CD4-positive, CD25-positive, alpha-beta regulatory T cell (primary cell): ENCODE measurements at regions not wholly inside any gene's neighbourhood (a gene's known extent, or its start where the extent isn't known, plus 50 kb on each side); places are given as distances from the start of the nearest gene placed in this dataset.
A peak's percentile ranks its signal among the peaks of the same experiment; 100 is the strongest.

Experiments used
- ATAC-seq, 2 donors: fragments of 150-1000 bp; cut with Tn5 transposase; one replicate each; pipeline ENCODE4 v1.10.0; 2021; ENCODE audit warnings: low read depth in 2 of 2, moderate number of reproducible peaks in 2 of 2, moderate library complexity in 1 of 2
- DNase-seq, 3 donors: peaks; one replicate each; pipeline versions ENCODE4 v3.0.0 to v3.0.0-alpha.2; 2012 to 2022; ENCODE audit warnings: mixed read lengths in 1 of 3
- H3K27ac ChIP-seq: one replicate; pipeline ENCODE4 v1.7.0; 2013; ENCODE audit warnings: mild to moderate bottlenecking, low read length; ENCODE audit not compliant: insufficient read depth, poor library complexity, severe bottlenecking
- H3K27me3 ChIP-seq: one replicate; pipeline ENCODE4 v1.7.0; 2013; ENCODE audit warnings: low read length; ENCODE audit not compliant: control insufficient read depth, insufficient read depth
- H3K36me3 ChIP-seq: one replicate; pipeline ENCODE4 v1.7.0; 2013; ENCODE audit warnings: mild to moderate bottlenecking, low read length, moderate library complexity; ENCODE audit not compliant: control insufficient read depth, insufficient read depth
- H3K4me1 ChIP-seq: 2 replicates; pipeline ENCODE4 v1.7.0; 2013; ENCODE audit warnings: mild to moderate bottlenecking, low read length; ENCODE audit not compliant: insufficient read depth, control insufficient read depth, poor library complexity, severe bottlenecking
- H3K4me3 ChIP-seq: one replicate; pipeline ENCODE4 v1.7.0; 2013; ENCODE audit warnings: low read depth, mild to moderate bottlenecking, low read length, moderate library complexity
- H3K9me3 ChIP-seq, 2 experiments: 1 replicate in 1 of 2; 2 replicates in 1 of 2; pipeline ENCODE4 v1.7.0; 2013; ENCODE audit warnings: low read length in 2 of 2, mild to moderate bottlenecking in 1 of 2, moderate library complexity in 1 of 2; ENCODE audit not compliant: control insufficient read depth in 2 of 2
- H3K27ac Mint-ChIP-seq, 3 donors: one replicate each; pipeline ENCODE4 v1.8.0; 2020 to 2022; ENCODE audit warnings: mild to moderate bottlenecking in 3 of 3, mixed read lengths in 3 of 3, moderate library complexity in 2 of 3
- H3K27me3 Mint-ChIP-seq: one replicate; pipeline ENCODE4 v1.8.0; 2022; ENCODE audit warnings: mild to moderate bottlenecking, mixed read lengths
- H3K36me3 Mint-ChIP-seq: one replicate; pipeline ENCODE4 v1.8.0; 2020; ENCODE audit warnings: mixed read lengths
- H3K4me1 Mint-ChIP-seq, 4 donors: one replicate each; pipeline ENCODE4 v1.8.0; 2020 to 2022; ENCODE audit warnings: mixed read lengths in 4 of 4, mild to moderate bottlenecking in 1 of 4
- H3K4me3 Mint-ChIP-seq, 4 donors: one replicate each; pipeline ENCODE4 v1.8.0; 2020 to 2022; ENCODE audit warnings: mild to moderate bottlenecking in 4 of 4, mixed read lengths in 4 of 4, moderate library complexity in 3 of 4
- H3K9me3 Mint-ChIP-seq, 7 donors: one replicate each; pipeline ENCODE4 v1.8.0; 2020 to 2022; ENCODE audit warnings: mixed read lengths in 7 of 7, mild to moderate bottlenecking in 3 of 7, moderate library complexity in 2 of 7

DNA sequence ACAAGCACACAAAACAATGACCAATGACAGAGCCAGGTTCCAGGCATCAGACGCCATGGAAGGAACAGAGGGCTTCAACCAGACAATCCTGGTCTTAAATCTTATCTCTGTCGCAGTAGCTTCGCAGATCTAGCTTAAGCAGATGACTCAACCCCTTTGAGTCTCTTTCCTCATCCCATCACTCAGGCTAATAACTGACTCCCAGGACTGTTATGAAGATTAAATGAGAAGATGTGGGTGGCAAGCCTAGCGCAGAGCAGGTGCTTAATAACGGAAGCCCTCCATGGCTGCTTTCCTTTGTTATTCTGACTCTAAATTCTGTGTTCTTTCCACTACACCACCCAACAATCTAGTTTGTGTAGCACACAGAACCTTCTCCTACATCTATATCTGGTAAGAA is 110.9 kb downstream of the SLC24A2 start:
- DNase-seq (no peak), ATAC-seq (no peak)
- no peaks in the 10 kb centered on the region for H3K4me1 ChIP-seq
- H3K9me3 ChIP-seq = no peaks in the 10 kb centered on the region
- Mint-ChIP-seq H3K4me3 (no peak overlapping the region), H3K9me3 (peaks cover 0 to 10% (median 0%) of the 10 kb centered on the region in 7 donors), H3K4me1 (no peaks in the 10 kb centered on the region), H3K27me3 (peaks cover 2% of the 10 kb centered on the region), H3K27ac (no peak overlapping the region), H3K36me3 (no peaks in the 10 kb centered on the region)
- no peak overlapping the region for H3K27ac ChIP-seq
- no peak overlapping the region for H3K4me3 ChIP-seq
- H3K27me3 ChIP-seq = peaks cover 3% of the 10 kb centered on the region
- H3K36me3 ChIP-seq = no peaks in the 10 kb centered on the region

GRCh38 chr9:19675492-19675891 is 113.3 kb downstream of the SLC24A2 start:
- ATAC-seq = no peak

DNA sequence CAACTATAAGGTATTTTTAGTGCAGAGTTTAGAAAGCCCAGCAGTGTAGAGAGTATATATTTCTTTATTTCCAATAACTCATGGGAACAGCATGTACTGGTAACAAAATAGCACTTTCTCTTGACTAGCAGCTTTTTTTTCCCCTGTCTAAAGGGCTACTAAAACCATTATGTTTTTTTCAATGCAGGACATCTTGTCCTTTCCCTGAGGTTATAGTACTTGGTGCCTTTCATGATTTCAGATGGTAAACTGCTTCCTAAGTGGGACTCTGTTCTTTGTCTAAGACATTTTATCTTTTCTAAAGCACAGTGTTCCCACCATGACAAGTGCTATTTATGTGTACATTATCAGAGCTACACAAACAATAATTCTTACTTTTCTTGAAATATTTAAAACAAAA is 122.3 kb downstream of the SLC24A2 start:
- no peak for ATAC-seq
- Mint-ChIP-seq H3K27ac (no peak overlapping the region), H3K4me3 (no peak overlapping the region), H3K9me3 (peaks cover 0 to 3% (median 0%) of the 10 kb centered on the region in 7 donors), H3K4me1 (no peaks in the 10 kb centered on the region), H3K36me3 (no peaks in the 10 kb centered on the region), H3K27me3 (peaks cover 12% of the 10 kb centered on the region)
- Histone ChIP-seq H3K9me3 (no peaks in the 10 kb centered on the region), H3K4me1 (no peaks in the 10 kb centered on the region), H3K27me3 (no peaks in the 10 kb centered on the region), H3K4me3 (no peak overlapping the region), H3K27ac (no peak overlapping the region), H3K36me3 (no peaks in the 10 kb centered on the region)
- no peak for DNase-seq

More at GRCh38 chr9:19675492-19675891, 113.3 kb downstream of the SLC24A2 start:
- peaks cover 11% of the 10 kb centered on the region for H3K27me3 Mint-ChIP-seq
- H3K4me1 ChIP-seq = no peaks in the 10 kb centered on the region
- no peaks in the 10 kb centered on the region for H3K9me3 ChIP-seq
- no peak overlapping the region for H3K27ac ChIP-seq
- H3K4me3 ChIP-seq = no peak overlapping the region
- peaks cover 3% of the 10 kb centered on the region for H3K27me3 ChIP-seq
- no peaks in the 10 kb centered on the region for H3K4me1 Mint-ChIP-seq
- no peak overlapping the region for H3K27ac Mint-ChIP-seq
- peaks cover 0 to 8% (median 0%) of the 10 kb centered on the region in 7 donors for H3K9me3 Mint-ChIP-seq
- no peaks in the 10 kb centered on the region for H3K36me3 ChIP-seq
- no peak for DNase-seq
- no peaks in the 10 kb centered on the region for H3K36me3 Mint-ChIP-seq
- H3K4me3 Mint-ChIP-seq = no peak overlapping the region

- no peaks in the 10 kb centered on the region for H3K4me1 Mint-ChIP-seq
- no peak overlapping the region for H3K27ac ChIP-seq
- no peaks in the 10 kb centered on the region for H3K36me3 ChIP-seq
- H3K27me3 Mint-ChIP-seq = peaks cover 13% of the 10 kb centered on the region
- H3K4me3 Mint-ChIP-seq = no peak overlapping the region
- ATAC-seq (no peak), DNase-seq (peak in 1 of 3 donors; percentile 20)
- H3K9me3 ChIP-seq = no peaks in the 10 kb centered on the region
- no peaks in the 10 kb centered on the region for H3K27me3 ChIP-seq
- H3K36me3 Mint-ChIP-seq = no peaks in the 10 kb centered on the region
- no peaks in the 10 kb centered on the region for H3K4me1 ChIP-seq
- H3K27ac Mint-ChIP-seq = no peak overlapping the region
- H3K9me3 Mint-ChIP-seq = peaks cover 0 to 3% (median 0%) of the 10 kb centered on the region in 7 donors
- H3K4me3 ChIP-seq = no peak overlapping the region
Observed at GRCh38 chr9:19665146-19665863, 123.5 kb downstream of the SLC24A2 start.

DNA sequence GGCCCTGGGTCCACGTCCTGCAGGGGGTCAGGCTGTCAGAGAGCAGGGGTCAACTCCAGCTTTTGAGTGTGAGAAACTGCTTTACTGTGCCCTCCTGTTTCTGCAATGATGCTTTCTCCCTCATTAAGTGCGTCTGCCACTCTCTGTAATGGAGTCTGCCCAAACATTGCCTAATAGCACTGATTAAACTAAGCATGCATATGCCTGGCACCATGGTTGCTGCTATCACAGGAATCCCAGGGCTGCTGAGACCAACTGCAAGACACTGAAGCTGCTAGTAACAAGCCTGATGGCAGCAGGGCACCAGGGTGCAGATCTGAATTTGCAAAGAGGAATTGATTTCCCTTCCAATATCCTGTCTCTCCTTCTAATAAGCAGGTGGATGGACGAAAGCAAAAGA is 125.3 kb downstream of the SLC24A2 start:
- H3K4me1 ChIP-seq = no peaks in the 10 kb centered on the region
- no peaks in the 10 kb centered on the region for H3K9me3 ChIP-seq
- H3K27me3 ChIP-seq = no peaks in the 10 kb centered on the region
- no peaks in the 10 kb centered on the region for H3K36me3 Mint-ChIP-seq
- DNase-seq = no peak
- H3K36me3 ChIP-seq = no peaks in the 10 kb centered on the region
- no peak overlapping the region for H3K27ac Mint-ChIP-seq
- peaks cover 0 to 1% (median 0%) of the 10 kb centered on the region in 7 donors for H3K9me3 Mint-ChIP-seq
- no peaks in the 10 kb centered on the region for H3K4me1 Mint-ChIP-seq
- H3K27ac ChIP-seq = no peak overlapping the region
- no peak overlapping the region for H3K4me3 Mint-ChIP-seq
- H3K4me3 ChIP-seq = no peak overlapping the region
- no peak for ATAC-seq
- peaks cover 13% of the 10 kb centered on the region for H3K27me3 Mint-ChIP-seq

DNA sequence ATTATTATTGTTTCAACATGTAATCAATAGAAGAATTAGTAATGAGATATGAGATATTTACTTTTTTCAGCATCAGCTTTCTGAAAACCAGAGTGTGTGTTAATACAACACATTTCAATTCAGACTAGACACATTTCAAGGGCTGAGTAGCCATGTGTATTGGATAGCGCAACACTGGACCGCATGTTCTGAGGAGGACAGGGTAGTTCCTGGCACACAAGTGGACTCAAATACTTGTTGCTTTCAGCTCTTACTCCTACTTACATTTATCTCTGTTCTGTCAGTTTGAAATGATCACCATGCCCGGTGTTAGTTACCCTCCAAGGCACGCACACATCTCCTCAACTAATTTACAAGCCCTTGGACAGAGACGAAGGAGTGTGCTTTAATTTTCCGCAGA is 126.6 kb downstream of the SLC24A2 start:
- DNase-seq (no peak), ATAC-seq (no peak)
- Mint-ChIP-seq H3K27ac (no peak overlapping the region), H3K4me1 (no peaks in the 10 kb centered on the region), H3K4me3 (no peak overlapping the region), H3K9me3 (peaks cover 0 to 2% (median 0%) of the 10 kb centered on the region in 7 donors), H3K36me3 (no peaks in the 10 kb centered on the region), H3K27me3 (peaks cover 9% of the 10 kb centered on the region)
- no peaks in the 10 kb centered on the region for H3K27me3 ChIP-seq
- no peaks in the 10 kb centered on the region for H3K4me1 ChIP-seq
- no peaks in the 10 kb centered on the region for H3K36me3 ChIP-seq
- no peak overlapping the region for H3K4me3 ChIP-seq
- H3K9me3 ChIP-seq = no peaks in the 10 kb centered on the region
- no peak overlapping the region for H3K27ac ChIP-seq

GRCh38 chr9:19660019-19660418 is 128.8 kb downstream of the SLC24A2 start:
- Histone ChIP-seq H3K27me3 (no peaks in the 10 kb centered on the region), H3K4me1 (no peaks in the 10 kb centered on the region), H3K9me3 (no peaks in the 10 kb centered on the region), H3K27ac (no peak overlapping the region), H3K36me3 (no peaks in the 10 kb centered on the region), H3K4me3 (no peak overlapping the region)
- peaks cover 0 to 2% (median 0%) of the 10 kb centered on the region in 7 donors for H3K9me3 Mint-ChIP-seq
- no peaks in the 10 kb centered on the region for H3K4me1 Mint-ChIP-seq
- no peaks in the 10 kb centered on the region for H3K36me3 Mint-ChIP-seq
- ATAC-seq = no peak
- DNase-seq = no peak
- peaks cover 9% of the 10 kb centered on the region for H3K27me3 Mint-ChIP-seq
- no peak overlapping the region for H3K27ac Mint-ChIP-seq
- H3K4me3 Mint-ChIP-seq = no peak overlapping the region

- DNase-seq = no peak
- no peaks in the 10 kb centered on the region for H3K27me3 ChIP-seq
- no peak overlapping the region for H3K4me3 ChIP-seq
- Mint-ChIP-seq H3K36me3 (no peaks in the 10 kb centered on the region), H3K9me3 (peaks cover 0 to 2% (median 0%) of the 10 kb centered on the region in 7 donors), H3K27me3 (peaks cover 6% of the 10 kb centered on the region), H3K4me1 (no peaks in the 10 kb centered on the region), H3K4me3 (no peak overlapping the region), H3K27ac (no peak overlapping the region)
- ATAC-seq = no peak
- no peaks in the 10 kb centered on the region for H3K4me1 ChIP-seq
- H3K27ac ChIP-seq = no peak overlapping the region
- H3K9me3 ChIP-seq = no peaks in the 10 kb centered on the region
- H3K36me3 ChIP-seq = no peaks in the 10 kb centered on the region
Observed at GRCh38 chr9:19656704-19657103, 132.1 kb downstream of the SLC24A2 start.
